ENCODE measurements at regions not wholly inside any gene's neighbourhood (a gene's known extent, or its start where the extent isn't known, plus 50 kb on each side); places are given as distances from the start of the nearest gene placed in this dataset.

DNA sequence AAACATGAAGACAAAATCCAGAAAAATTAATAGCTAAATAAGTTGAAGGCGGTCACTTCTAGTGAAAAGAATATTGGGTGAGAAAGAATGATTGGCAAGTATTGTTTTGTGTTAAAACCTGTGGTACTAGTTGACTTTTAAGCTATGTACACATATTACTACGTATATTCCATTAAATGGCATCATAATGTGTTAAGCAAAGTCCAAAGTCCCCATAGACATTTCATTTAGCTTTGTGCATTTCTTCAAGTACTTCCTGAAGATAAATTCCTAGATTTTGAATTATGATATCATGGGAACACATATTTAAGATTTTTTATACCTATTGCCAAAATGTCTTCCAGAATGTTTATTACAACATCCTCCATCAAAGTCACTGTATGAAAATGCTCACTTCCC, 272.7 kb upstream of the IRAK1BP1 start:
- Histone ChIP-seq H3K27ac (ENCODE audit: insufficient read depth, low read length) (no peak overlapping the region), H3K14ac (replicated peaks; ENCODE audit: low read depth, low read length) (no peak overlapping the region), H3K23ac (ENCODE audit: low read depth, low read length) (no peak overlapping the region), H3K9me1 (ENCODE audit: insufficient read depth, low read length) (peaks cover 2% of the 10 kb centered on the region; the same call in 1 of the 2 replicates), H4K5ac (ENCODE audit: low read depth, low read length) (no peak overlapping the region), H3K4me3 (ENCODE audit: insufficient read depth, low read depth, low read length) (no peak overlapping the region), H2AK5ac (ENCODE audit: low read depth, low read length) (no peak overlapping the region), H4K91ac (ENCODE audit: insufficient read depth, low read depth, low read length) (no peak overlapping the region), H3K4me2 (ENCODE audit: low read depth, low read length) (no peak overlapping the region), H4K20me1 (ENCODE audit: insufficient read depth, low read length) (no peaks in the 10 kb centered on the region), H4K8ac (ENCODE audit: low read depth in 2 of 2, low read length in 2 of 2) (no peak overlapping the region), H3K36me3 (ENCODE audit: control insufficient read depth, insufficient read depth, low read length) (no peaks in the 10 kb centered on the region), H3K18ac (ENCODE audit: low read depth, low read length) (no peak overlapping the region), H3K56ac (ENCODE audit: extremely low read depth, insufficient read depth, low read length) (no peak overlapping the region), H3K4ac (ENCODE audit: low read depth, low read length) (no peak overlapping the region), H2BK5ac (ENCODE audit: low read depth, low read length, poor library complexity, severe bottlenecking) (no peak overlapping the region), H2AK9ac (replicated peaks; ENCODE audit: low read depth, low read length, poor library complexity) (no peak overlapping the region), H2BK120ac (ENCODE audit: low read depth, low read length) (no peak overlapping the region), H3K27me3 (ENCODE audit: control insufficient read depth, insufficient read depth, low read length) (no peaks in the 10 kb centered on the region), H2BK20ac (ENCODE audit: low read depth, low read length) (no peak overlapping the region), H3K4me1 (ENCODE audit: control insufficient read depth, insufficient read depth, low read length) (peaks cover 7% of the 10 kb centered on the region), H3K9me3 (ENCODE audit: control insufficient read depth, insufficient read depth, low read length) (no peaks in the 10 kb centered on the region), H2AFZ (replicated peaks; ENCODE audit: low read length, poor library complexity) (no peak overlapping the region), H3K79me1 (ENCODE audit: low read depth in 1 of 2, low read length in 2 of 2) (peaks cover 0 to 6% of the 10 kb centered on the region in 2 experiments; a peak in 1 of 4 replicates), H3K9ac (ENCODE audit: low read depth, low read length) (no peak overlapping the region), H2BK15ac (ENCODE audit: low read depth, low read length) (no peak overlapping the region)
- dilution Hi-C loops (cut with HindIII; ENCODE audit: low sequenced_read_pairs, unreplicated experiment), result no loop called here
- DNase-seq (no peak), ATAC-seq (ENCODE audit: low read depth) (no peak)
- BruUV-seq (replicated peaks), result no TSS peak
- TF ChIP-seq CEBPB (IDR thresholded peaks at IDR 0.05; ENCODE audit: low read depth, low read length) (no peak), RFX5 (IDR thresholded peaks at IDR 0.05; ENCODE audit: low read depth, low read length) (no peak), POLR2A (IDR thresholded peaks at IDR 0.05; ENCODE audit: low read depth, low read length) (no peak), RAD21 (IDR thresholded peaks at IDR 0.05; ENCODE audit: low read length) (no peak), CHD1 (IDR thresholded peaks at IDR 0.05; ENCODE audit: low read depth, low read length) (no peak), RCOR1 (IDR thresholded peaks at IDR 0.05; ENCODE audit: insufficient replicate concordance, low read length) (no peak), BHLHE40 (IDR thresholded peaks at IDR 0.05; ENCODE audit: low read depth, low read length) (no peak), NFE2L2 (IDR thresholded peaks at IDR 0.05; ENCODE audit: low read depth, low read length) (no peak), SMC3 (IDR thresholded peaks at IDR 0.05; ENCODE audit: low read depth, low read length) (no peak), MAFK (IDR thresholded peaks at IDR 0.05; ENCODE audit: low read depth, low read length) (no peak), FOS (IDR thresholded peaks at IDR 0.05; ENCODE audit: low read depth, low read length) (no peak)
- TF ChIP-seq, protein P1, sequence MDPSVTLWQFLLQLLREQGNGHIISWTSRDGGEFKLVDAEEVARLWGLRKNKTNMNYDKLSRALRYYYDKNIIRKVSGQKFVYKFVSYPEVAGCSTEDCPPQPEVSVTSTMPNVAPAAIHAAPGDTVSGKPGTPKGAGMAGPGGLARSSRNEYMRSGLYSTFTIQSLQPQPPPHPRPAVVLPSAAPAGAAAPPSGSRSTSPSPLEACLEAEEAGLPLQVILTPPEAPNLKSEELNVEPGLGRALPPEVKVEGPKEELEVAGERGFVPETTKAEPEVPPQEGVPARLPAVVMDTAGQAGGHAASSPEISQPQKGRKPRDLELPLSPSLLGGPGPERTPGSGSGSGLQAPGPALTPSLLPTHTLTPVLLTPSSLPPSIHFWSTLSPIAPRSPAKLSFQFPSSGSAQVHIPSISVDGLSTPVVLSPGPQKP (IDR thresholded peaks at IDR 0.05; ENCODE audit: borderline replicate concordance, low read depth, low read length), result no peak
- TF ChIP-seq, protein P2, sequence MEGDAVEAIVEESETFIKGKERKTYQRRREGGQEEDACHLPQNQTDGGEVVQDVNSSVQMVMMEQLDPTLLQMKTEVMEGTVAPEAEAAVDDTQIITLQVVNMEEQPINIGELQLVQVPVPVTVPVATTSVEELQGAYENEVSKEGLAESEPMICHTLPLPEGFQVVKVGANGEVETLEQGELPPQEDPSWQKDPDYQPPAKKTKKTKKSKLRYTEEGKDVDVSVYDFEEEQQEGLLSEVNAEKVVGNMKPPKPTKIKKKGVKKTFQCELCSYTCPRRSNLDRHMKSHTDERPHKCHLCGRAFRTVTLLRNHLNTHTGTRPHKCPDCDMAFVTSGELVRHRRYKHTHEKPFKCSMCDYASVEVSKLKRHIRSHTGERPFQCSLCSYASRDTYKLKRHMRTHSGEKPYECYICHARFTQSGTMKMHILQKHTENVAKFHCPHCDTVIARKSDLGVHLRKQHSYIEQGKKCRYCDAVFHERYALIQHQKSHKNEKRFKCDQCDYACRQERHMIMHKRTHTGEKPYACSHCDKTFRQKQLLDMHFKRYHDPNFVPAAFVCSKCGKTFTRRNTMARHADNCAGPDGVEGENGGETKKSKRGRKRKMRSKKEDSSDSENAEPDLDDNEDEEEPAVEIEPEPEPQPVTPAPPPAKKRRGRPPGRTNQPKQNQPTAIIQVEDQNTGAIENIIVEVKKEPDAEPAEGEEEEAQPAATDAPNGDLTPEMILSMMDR (conservative IDR thresholded peaks at IDR 0.05; ENCODE audit: low read depth, low read length), result no peak
- TF ChIP-seq, protein P3, sequence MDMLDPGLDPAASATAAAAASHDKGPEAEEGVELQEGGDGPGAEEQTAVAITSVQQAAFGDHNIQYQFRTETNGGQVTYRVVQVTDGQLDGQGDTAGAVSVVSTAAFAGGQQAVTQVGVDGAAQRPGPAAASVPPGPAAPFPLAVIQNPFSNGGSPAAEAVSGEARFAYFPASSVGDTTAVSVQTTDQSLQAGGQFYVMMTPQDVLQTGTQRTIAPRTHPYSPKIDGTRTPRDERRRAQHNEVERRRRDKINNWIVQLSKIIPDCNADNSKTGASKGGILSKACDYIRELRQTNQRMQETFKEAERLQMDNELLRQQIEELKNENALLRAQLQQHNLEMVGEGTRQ (IDR thresholded peaks at IDR 0.05; ENCODE audit: low read depth, low read length), result no peak
- intact Hi-C loops (cut with micrococcal nuclease), result no loop called here
- in situ Hi-C loops (cut with MboI; ENCODE audit: low sequenced_read_pairs), result no loop called here
- CTCF ChIA-PET, result no interaction called here
- POLR2A ChIA-PET (ENCODE audit: unreplicated experiment), result no interaction called here
- WGBS, 2 experiments (ENCODE audit: extremely low coverage in 2 of 2, insufficient read length in 1 of 2), result no CpG with 5 or more reads among the region's 2 CpGs

All from IMR-90 (cell line).